GM19372 (cell line): ENCODE measurements at regions not wholly inside any gene's neighbourhood (a gene's known extent, or its start where the extent isn't known, plus 50 kb on each side); places are given as distances from the start of the nearest gene placed in this dataset.

Source experiments
- ATAC-seq: cut with Tn5 transposase; IDR thresholded peaks from one replicate; pipeline ENCODE4 v1.9.1; 2021; ENCODE audit warnings: mild to moderate bottlenecking, low read depth, moderate library complexity; ENCODE audit not compliant: unreplicated experiment

DNA sequence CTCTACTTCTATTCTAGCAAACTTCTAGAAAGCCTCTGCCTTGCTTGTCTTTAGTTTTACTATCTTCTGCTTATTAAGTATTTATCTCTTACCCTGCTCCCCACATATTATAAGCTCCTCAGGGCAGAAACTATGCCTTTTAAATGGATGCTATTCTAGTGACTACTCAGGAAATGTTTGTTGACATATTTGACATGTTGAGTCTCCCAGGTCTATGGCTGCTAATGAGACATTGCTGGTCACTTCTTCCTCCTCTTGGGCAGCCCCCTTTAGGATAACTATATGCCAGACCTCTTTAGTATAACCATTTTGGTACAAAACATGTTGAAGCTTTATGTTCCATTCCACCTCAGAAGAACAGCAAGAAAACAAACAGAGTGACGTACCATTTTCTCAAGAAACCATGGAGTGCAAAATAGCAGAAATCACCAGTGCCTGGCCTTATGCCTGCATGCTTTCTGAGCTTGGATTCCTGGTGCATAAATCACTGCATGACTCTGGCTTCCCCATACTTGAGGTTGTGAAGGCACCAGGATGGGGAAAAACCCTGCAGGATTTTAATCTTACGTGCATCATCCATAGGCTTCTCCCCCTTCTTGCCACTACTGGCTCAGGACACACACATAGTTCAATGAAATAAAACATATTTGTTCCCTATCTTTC is 202.6 kb downstream of the TMX1 start:
- no peak for ATAC-seq

DNA sequence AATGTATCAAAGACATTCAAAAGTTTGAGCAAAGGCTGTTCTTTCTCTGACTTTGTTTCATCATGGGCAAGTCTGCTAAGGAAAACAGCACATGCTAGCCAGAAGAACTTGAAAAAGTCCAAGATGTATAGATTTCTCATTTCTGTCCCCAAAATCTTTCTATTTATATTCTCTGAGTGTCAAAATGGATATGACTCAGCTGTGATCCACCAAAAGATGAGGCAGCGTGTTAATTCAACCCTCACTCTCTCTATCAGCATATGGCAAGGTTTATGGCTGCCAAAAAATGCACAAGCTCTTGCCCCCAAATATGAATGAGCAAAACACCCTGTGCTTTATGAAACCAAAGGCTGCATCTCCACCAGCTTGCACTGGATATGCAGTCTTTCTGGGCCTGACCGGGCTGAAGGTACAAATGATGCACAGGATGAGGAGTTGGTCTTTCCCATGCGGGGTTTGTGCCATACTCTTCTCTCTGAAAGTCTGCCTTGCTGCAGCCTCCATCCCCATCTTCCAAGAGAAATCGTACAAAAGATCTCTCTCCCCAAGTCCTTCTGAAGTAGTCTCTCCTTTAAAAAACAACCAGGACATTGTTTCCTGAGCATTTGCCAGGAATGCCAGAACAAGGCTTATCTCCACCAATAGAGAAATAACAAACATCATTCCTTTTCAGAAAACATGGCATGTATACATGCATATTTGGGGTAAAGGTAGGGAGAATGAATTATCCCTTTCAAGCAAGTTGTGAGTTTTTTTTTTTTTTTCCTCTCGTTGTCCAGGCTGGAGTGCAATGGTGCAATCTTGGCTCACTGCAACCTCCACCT is 203.4 kb downstream of the TMX1 start:
- ATAC-seq = no peak

DNA sequence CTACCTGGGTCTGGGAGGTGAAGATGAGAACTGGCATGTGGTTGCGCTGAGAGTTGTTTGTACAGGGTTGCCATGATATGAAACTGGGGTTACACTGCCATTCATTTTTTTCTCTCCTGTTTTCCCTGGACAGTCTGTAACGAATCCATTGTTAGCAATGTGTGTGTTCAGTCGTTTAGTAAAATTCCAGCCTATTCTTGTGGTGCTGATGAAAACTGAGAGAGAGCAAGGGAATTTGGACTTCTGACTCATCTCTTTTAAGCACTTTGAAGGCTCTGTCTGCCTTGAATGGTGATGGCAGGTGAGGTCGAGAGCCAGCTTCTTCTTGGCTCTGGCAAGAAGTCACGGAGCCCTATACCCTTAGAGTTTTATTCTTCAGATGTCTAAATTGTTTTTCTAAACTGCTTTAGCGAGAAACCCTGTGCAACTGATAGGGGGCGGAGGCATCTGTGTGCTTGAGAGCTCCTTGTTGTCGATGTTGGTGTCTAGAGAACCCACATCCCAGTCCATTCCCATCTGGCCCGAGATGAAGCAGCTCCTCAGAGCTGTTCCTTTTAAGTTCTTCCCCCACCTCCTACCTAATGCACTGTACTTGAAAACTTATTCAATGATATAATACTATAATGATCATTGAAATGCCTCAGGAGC is 204.4 kb downstream of the TMX1 start:
- no peak for ATAC-seq

DNA sequence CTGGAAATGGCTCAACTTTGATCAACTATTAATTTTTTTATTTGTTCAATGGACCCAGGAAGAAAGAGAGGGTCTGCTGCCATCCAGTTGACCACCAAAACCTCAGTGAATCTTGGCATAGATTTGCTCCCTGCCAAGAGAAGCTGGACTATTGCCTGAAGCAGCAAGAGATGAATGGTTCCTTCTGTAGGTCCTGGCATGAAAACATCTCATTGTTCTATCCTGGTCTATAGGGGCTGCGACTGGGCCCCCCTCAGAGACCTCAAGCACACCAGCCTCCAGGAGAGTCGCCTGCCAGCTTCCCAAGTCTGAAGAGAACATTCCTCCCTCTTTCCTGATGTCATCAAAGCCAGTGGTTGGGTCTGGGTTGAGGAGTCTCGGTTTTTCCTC is 204.9 kb downstream of the TMX1 start:
- ATAC-seq = no peak

DNA sequence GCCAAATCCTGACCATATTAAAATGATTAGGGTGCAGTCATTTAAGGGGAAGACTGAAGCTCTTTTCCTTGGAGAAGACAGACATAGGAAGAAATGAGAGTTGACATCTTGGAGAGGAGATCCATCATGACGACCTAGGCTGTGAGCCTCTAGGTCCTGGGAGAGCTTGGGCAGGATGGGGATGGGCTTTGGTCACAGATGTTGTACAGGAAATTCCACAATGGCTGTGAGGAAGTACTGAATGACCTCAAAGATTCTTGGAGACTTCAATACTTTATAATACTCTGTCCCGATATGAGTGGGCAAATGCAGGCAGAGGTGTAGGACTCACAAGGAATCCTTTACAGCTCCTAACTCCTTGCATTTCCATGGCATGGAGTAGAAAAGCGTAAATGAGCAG is 204.9 kb upstream of the FRMD6 start:
- no peak for ATAC-seq

DNA sequence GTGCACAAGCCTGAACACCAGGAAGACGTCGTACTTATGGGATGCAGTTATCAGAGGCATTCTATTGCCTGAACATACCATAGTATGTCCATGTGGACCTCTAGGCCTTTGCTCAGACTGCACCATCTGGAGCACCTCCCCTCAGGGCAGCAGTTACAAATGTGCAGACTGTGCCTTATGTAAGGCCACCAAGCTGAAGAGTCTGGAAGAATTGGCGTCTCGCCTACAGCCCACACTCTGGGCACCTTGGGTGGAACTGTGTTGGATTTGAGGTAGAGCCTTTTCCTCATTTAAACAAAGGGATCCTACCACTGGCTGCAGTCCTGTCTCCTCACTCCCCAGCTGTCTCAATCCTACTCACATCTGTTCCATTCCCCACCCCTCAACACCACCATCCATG is 204.3 kb upstream of the FRMD6 start:
- ATAC-seq = no peak

DNA sequence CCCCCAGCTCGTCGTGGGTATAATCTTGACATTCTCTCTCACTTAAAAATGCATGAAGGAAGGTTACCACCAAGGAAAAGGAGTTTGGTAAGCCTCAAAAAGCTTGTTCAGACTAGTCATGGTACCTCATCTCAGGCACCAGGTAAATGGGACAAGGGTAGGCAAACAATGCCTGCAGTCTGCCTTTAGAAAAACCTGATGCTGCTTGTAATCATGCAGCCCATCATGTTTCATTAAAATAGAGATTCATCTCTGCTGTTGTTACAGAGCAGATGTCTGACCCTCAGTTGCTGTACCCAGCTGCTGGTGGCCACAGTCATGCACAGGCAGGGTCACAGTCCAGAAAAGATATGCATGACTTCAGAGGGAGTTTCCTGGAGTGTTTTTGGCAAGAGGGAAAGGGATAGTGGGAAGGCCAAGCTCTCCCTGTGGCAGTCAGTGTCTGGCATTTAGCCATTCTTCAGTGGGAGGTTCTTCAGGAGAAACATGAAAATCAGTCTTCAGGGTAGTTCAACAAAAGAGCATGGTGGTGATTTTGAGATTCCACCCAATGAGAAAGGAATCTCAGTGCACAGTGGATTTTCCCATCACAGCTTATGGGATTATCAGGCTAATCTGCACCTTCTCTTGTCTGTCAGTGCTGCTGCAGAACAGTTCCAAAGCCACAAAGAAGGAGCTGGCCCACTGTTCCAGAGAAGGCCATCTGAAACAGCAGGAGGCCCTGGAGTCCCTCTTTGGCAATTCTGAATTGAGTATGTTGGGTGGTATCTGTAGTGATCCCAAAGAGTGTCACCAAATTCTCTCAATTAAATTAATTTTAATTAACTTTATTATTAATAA is 202.7 kb upstream of the FRMD6 start:
- ATAC-seq = no peak

DNA sequence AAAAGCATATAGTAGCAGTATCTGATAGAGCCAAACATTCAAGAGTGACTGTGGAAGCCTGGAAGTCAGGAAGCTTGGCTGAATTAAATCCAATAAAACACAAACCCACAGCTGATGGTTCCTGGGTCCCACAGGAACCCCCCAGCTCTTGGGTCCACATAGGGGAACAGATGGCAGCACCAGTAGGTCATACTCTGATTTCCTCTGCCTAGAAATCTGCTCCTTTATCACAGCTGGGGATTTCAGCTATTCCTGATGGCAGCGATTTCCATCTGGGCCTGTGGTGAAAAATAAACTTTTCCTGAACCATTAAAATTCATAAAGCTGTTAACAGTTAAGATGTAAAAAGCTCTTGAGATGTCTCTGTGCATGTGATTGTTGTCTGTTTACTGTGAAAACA is 202.0 kb upstream of the FRMD6 start:
- no peak for ATAC-seq

DNA sequence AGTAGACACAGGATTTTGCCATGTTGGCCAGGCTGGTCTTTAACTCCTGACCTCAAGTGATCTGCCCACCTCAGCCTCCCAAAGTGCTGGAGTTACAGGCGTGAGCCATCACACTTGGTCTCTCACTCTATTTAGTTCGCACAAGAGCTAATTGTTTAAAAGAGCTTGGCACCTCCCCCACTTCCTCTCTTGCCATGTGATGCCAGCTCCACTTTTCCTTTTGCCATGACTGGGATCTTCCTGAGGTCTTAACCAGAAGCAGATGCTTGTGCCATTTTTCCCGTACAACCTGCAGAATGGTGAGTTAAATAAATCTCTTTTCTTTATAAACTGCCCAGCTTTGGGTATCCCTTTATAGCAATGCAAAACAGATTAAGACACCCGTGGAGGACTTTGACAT is 200.1 kb upstream of the FRMD6 start:
- no peak for ATAC-seq

DNA sequence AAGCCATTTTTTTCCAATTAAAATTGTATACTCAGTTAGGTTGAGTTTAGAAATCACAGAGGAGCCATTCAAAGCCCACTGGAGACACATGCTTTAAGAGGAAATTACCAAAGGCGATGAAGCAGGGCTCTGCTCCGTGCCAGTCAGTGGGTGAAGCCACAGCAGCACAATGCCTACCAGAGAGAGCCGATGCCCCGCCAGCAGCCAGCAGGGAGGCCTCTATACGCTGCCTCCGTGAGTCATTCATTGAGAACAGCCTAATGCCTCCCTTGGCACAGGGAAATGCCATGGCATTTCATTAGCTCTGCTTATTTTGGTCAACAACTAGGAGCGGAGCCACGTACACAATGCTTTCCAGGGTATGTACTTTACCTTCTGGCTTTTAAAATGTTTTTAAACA is 197.8 kb upstream of the FRMD6 start:
- ATAC-seq = no peak

DNA sequence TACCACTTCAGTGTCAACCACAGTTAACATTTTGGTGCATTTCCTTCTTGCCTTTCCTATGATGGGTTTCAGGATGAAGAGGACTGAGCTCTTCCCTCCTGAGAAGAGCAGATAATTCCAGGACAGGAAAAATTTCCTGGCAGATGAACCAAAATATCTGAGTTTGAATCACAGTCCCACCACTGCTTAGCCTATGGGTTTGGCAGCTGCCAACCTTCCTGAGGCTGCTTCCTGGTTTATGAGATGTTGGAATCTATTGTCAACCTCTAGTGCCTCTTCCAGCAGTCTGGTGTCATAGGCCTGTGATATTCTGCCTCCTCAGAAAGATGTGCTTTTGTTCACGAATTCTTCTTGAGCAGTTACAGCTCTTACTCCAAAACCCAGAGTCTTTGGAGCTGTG is 197.4 kb upstream of the FRMD6 start:
- ATAC-seq = no peak

DNA sequence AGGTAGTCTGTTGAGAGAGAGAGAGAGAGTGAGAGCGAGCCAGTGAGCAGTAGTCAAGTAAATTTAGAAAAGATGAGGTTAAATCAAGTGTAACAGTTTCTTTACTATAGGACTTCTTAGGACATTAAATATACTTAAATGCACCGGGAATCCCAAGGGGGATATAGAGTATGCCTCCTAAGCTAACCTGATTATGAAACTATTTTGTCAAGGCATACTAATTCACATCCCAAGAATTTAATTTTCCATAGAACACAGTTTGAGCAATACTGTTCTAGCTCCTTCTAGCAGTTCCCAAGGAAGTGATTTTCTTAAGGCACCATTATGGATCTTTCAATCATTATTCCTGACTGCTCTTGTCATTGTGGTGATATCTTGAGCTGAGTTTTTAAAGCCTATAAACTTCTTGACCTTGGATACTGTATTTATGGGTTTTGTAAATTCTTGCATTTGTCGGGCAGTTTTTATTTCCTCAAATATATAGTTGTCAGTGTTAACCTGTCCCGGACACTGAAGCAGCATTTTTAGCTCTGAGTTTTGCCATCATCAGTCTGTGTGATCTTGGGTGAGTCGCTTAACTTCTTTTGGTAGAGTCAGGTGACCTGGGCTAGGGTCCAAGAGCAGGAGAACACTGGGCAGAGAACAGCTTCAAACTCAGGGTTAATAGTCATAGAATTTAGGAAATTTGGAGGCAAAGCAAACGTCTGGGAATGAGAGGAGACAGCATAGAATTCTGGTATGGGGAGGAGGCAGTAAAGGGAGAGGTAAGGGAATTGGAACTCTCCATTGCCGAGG is 196.5 kb upstream of the FRMD6 start:
- no peak for ATAC-seq

DNA sequence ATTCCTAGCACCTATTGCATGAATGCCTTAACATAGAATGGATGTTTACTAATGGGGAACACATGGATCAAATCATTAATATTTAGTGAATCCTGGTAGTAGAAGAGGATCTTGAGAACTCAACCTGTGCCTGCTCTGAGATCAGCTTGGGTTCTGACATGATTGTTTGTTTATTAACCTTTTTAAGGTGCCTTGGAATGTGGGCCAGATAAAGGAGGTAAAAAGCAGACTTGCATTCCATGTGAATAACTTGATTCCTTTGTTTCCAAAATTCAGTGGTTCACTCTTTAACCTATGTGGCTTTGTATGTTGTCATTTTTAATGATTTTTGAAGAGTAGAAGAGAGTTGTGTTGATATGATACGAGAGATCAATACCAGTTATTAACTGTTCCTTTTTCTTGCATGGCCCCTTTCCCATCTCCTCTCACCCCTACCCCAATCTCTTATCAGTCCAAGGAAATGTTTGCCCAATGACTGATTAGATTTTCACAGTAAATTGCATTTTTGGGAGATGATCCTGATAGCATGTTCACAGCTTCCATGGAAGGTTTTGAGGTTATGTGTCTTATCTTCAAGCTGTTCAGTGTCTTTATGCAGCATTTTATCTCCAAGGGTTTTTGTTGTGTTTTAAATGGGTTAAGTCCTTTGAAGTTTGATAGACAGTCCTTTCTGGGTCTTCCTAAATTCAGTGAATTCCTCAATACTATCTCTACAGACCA is 193.7 kb upstream of the FRMD6 start:
- no peak for ATAC-seq

DNA sequence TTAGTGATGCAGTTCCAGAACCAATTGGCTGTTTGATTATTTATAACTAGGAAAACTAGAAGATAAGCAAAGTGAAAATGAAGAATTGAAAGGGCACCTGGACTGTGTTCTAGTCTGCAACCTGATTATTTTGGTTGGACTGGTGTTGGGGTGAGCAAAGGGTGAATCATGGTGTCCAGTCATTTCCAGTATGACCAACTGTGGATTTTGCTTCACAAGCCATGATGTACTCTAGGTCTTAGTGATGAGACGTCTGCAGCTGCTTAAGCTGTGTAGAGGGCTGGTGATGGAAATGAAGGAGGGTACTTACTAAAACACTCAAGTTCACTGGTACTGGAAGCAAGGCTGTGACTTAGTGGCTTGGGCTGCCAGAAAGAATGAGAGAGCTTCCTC is 193.2 kb upstream of the FRMD6 start:
- ATAC-seq = no peak

DNA sequence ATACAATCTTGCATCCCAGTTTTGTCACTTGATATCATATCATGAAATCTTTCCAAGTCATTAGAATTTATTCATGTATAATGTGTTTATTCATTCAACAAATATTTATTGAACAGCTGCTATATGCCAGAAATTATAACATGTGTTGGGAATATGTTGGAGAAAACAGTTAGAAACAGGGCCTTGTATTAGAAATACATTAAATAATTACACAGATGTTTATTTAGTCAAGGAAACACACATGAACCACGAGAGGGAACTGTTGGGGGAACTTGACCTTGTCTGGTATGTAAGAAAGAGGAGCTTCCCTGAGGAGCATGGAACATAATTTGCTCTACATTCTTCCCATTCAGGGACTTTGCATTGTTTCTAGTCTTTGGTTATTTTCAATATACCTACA is 191.7 kb upstream of the FRMD6 start:
- ATAC-seq = no peak

DNA sequence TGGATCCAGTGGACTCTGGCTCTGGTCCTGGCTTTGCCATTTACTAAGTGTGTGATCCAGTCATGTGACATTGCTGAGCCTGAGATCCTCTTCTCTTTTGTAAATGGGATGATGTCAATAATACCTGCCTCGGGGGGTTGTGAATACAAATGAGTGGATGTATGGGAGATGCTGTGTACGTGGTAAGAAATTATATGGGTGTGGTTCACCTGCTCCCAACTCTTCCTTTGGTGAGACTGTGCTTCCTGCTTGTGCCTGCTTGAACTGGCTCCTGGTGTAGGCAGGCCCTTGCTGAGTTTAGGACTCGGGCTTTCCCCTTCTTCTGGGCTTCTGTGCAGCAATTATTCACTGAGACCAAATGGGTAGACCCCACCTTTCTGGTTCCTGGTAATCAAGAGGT is 189.5 kb upstream of the FRMD6 start:
- ATAC-seq = no peak

DNA sequence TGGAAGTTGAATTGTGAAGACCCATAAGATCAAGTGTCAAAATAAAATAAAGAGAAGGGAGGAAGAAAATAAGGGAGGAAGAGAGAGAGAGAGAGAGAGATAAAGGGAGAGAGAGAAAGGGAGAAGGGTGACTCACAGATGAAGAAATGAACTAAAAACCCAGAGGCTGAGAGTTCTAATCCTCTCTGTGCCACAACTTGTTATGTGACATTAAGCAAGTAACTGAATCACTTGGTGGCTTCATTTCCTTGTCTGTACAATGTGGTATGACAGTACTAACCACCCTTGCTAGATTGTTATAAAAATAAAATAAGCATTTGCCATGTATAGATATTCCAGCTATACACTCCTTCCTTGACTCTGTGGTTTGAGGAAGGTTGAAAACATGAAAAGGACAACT is 189.0 kb upstream of the FRMD6 start:
- ATAC-seq = no peak

DNA sequence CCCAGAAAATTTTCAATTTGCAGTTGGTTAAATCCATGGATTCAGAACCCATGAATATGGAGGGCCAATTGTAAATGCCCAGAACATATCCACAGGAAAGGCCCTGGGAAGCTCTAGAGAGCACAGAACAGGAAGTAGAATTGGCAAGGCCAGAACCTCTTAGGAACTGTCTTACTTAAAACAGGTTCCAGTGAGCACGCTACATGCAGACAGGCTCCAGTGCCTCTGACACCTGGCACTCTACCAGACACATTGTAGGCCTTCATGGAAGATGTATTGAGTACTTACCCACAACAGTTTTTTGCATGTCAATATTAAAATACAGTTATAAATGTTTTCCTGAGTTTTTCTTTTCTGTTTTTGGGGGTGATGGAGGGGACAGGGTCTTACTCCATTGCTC is 188.2 kb upstream of the FRMD6 start:
- no peak for ATAC-seq

DNA sequence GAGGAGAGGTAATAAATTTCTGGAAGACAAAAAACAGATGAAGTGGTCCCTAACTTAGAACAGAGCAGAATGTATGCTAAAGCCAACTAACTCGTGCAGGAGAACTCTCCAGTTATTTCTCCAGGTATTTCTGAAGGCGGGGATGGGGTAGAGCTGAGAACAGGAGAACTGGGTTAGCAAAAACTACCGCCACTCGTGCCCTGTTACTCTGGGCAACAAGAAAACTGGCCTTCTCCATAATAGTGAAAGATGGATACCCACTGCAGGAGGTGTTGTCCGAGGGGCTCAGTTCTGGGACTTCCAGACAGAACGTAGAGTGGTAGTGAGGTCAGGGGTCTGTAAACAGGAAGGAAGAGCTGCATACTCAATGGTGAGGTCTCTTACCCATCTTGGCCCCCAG is 187.3 kb upstream of the FRMD6 start:
- ATAC-seq = no peak

DNA sequence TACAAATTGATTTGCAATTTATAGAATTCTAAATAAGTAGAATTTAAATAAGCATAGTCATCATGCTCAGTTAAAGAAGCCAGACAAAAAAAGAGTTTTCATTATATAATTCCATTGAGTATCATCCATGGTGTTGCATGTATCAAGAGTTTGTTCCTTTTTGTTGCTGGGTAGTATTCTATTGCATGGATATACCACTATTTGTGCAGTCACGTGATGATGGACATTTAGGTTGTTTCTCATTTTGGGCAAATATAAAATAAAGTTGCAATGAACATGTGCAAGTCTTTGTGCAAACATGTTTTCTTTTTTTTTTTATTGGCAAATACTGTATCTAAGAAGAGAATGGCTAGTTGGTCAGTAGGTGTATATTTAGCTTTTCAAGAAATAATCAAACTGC is 186.2 kb upstream of the FRMD6 start:
- ATAC-seq = no peak
